Naive thymus-derived CD4-positive, alpha-beta T cell (primary cell): ENCODE measurements at regions not wholly inside any gene's neighbourhood (a gene's known extent, or its start where the extent isn't known, plus 50 kb on each side); places are given as distances from the start of the nearest gene placed in this dataset.

Experiments used
- ATAC-seq: fragments of 150-1000 bp; cut with Tn5 transposase; 2 replicates; pipeline ENCODE4 v1.10.0; 2021; ENCODE audit warnings: mild to moderate bottlenecking, moderate library complexity
- CTCF ChIA-PET: fragments of 350-600 bp; sonication (Branson Sonifier 250); formaldehyde crosslinking; loops from one replicate; lab custom pipeline; 2021; ENCODE audit warnings: antibody characterized with exemption; lab: Charles Lee
- POLR2A ChIA-PET: fragments of 350-600 bp; sonication (Branson Sonifier 250); formaldehyde crosslinking; loops from one replicate; lab custom pipeline; 2021; ENCODE audit warnings: antibody characterized with exemption, inconsistent platforms; lab: Charles Lee
- DNase-seq, 9 donors: peaks; one replicate each; pipeline versions ENCODE4 v3.0.0 to v3.0.0-alpha.2; 2020 to 2022; ENCODE audit warnings: mixed read lengths in 1 of 9
- H3K27ac ChIP-seq: one replicate; pipeline ENCODE4 v1.7.0; 2013; ENCODE audit warnings: mild to moderate bottlenecking, low read depth, low read length, moderate library complexity
- H3K27me3 ChIP-seq, 2 donors: one replicate each; pipeline ENCODE4 v1.7.0; 2013; ENCODE audit warnings: low read length in 2 of 2, mild to moderate bottlenecking in 2 of 2, moderate library complexity in 2 of 2; ENCODE audit not compliant: control insufficient read depth in 2 of 2, insufficient read depth in 2 of 2
- H3K36me3 ChIP-seq, 3 experiments: 1 replicate in 2 of 3; 2 replicates in 1 of 3; pipeline ENCODE4 v1.7.0; 2013; ENCODE audit warnings: low read length in 3 of 3, mild to moderate bottlenecking in 3 of 3, moderate library complexity in 1 of 3; ENCODE audit not compliant: insufficient read depth in 3 of 3, control insufficient read depth in 2 of 3
- H3K4me1 ChIP-seq, 2 donors: one replicate each; pipeline ENCODE4 v1.7.0; 2013; ENCODE audit warnings: low read length in 2 of 2, mild to moderate bottlenecking in 2 of 2, moderate library complexity in 1 of 2; ENCODE audit not compliant: control insufficient read depth in 2 of 2, insufficient read depth in 2 of 2
- H3K4me3 ChIP-seq: 2 replicates; pipeline ENCODE4 v1.7.0; 2013; ENCODE audit warnings: mild to moderate bottlenecking, low read length
- H3K9me3 ChIP-seq, 3 experiments: 1 replicate in 2 of 3; 2 replicates in 1 of 3; pipeline ENCODE4 v1.7.0; 2013; ENCODE audit warnings: low read length in 3 of 3; ENCODE audit not compliant: control insufficient read depth in 2 of 3
- H3K27ac Mint-ChIP-seq, 9 donors: one replicate each; pipeline ENCODE4 v1.8.0; 2020 to 2022; ENCODE audit warnings: mixed read lengths in 9 of 9, mild to moderate bottlenecking in 8 of 9, moderate library complexity in 5 of 9, inconsistent platforms in 2 of 9
- H3K27me3 Mint-ChIP-seq, 5 donors: one replicate each; pipeline ENCODE4 v1.8.0; 2021 to 2022; ENCODE audit warnings: mixed read lengths in 5 of 5, mild to moderate bottlenecking in 1 of 5
- H3K36me3 Mint-ChIP-seq, 5 donors: one replicate each; pipeline ENCODE4 v1.8.0; 2020 to 2022; ENCODE audit warnings: mixed read lengths in 5 of 5, mild to moderate bottlenecking in 3 of 5, inconsistent platforms in 1 of 5
- H3K4me1 Mint-ChIP-seq, 7 donors: one replicate each; pipeline ENCODE4 v1.8.0; 2020 to 2022; ENCODE audit warnings: mixed read lengths in 7 of 7, mild to moderate bottlenecking in 3 of 7, inconsistent platforms in 1 of 7
- H3K4me3 Mint-ChIP-seq, 10 donors: one replicate each; pipeline ENCODE4 v1.8.0; 2020 to 2022; ENCODE audit warnings: mild to moderate bottlenecking in 10 of 10, mixed read lengths in 10 of 10, moderate library complexity in 6 of 10, inconsistent platforms in 2 of 10
- H3K9me3 Mint-ChIP-seq, 11 donors: one replicate each; pipeline ENCODE4 v1.8.0; 2020 to 2022; ENCODE audit warnings: mixed read lengths in 11 of 11, mild to moderate bottlenecking in 4 of 11, inconsistent platforms in 1 of 11, moderate library complexity in 1 of 11
- intact Hi-C, 2 donors: fragments of 100-400 bp; cut with micrococcal nuclease; formaldehyde crosslinking; loops; one replicate each; pipeline ENCODE4 v1.15.1; 2023

GRCh38 chr11:119989159-119989821 lies 148.6 kb downstream of the TRIM29 start:
- H3K27ac ChIP-seq = no peak overlapping the region
- CTCF ChIA-PET = no interaction called here

GRCh38 chr11:119985551-119985950 lies 152.4 kb downstream of the TRIM29 start:
- no peak overlapping the region for H3K4me3 Mint-ChIP-seq
- no peaks in the 10 kb centered on the region for H3K4me1 ChIP-seq

More at GRCh38 chr11:119989159-119989821, 148.6 kb downstream of the TRIM29 start:
- H3K9me3 Mint-ChIP-seq = peaks cover 0 to 2% (median 0%) of the 10 kb centered on the region in 11 donors
- Histone ChIP-seq H3K4me3 (no peak overlapping the region), H3K36me3 (no peaks in the 10 kb centered on the region), H3K4me1 (no peaks in the 10 kb centered on the region), H3K9me3 (no peaks in the 10 kb centered on the region), H3K27me3 (no peaks in the 10 kb centered on the region)
- intact Hi-C loops = no loop called here
- POLR2A ChIA-PET = no interaction called here
- no peaks in the 10 kb centered on the region for H3K4me1 Mint-ChIP-seq
- H3K4me3 Mint-ChIP-seq = no peak overlapping the region
- no peak overlapping the region for H3K27ac Mint-ChIP-seq
- H3K27me3 Mint-ChIP-seq = peaks cover 3 to 58% (median 15%) of the 10 kb centered on the region in 5 donors
- DNase-seq = no peak
- no peaks in the 10 kb centered on the region for H3K36me3 Mint-ChIP-seq
- no peak for ATAC-seq

GRCh38 chr11:119983816-119984215 lies 154.1 kb downstream of the TRIM29 start:
- H3K4me1 ChIP-seq = no peaks in the 10 kb centered on the region
- intact Hi-C loops = no loop called here

More at GRCh38 chr11:119985551-119985950, 152.4 kb downstream of the TRIM29 start:
- no peaks in the 10 kb centered on the region for H3K27me3 ChIP-seq
- H3K27ac ChIP-seq = no peak overlapping the region
- DNase-seq = no peak
- H3K4me1 Mint-ChIP-seq = no peaks in the 10 kb centered on the region
- ATAC-seq = no peak
- no peak overlapping the region for H3K27ac Mint-ChIP-seq
- CTCF ChIA-PET = no interaction called here
- H3K9me3 Mint-ChIP-seq = peaks cover 0 to 2% (median 0%) of the 10 kb centered on the region in 11 donors
- H3K36me3 Mint-ChIP-seq = no peaks in the 10 kb centered on the region
- POLR2A ChIA-PET = no interaction called here
- no peaks in the 10 kb centered on the region for H3K9me3 ChIP-seq
- intact Hi-C loops = no loop called here
- H3K36me3 ChIP-seq = no peaks in the 10 kb centered on the region
- H3K27me3 Mint-ChIP-seq = peaks cover 3 to 47% (median 15%) of the 10 kb centered on the region in 5 donors
- H3K4me3 ChIP-seq = no peak overlapping the region

GRCh38 chr11:119983240-119983732 lies 154.6 kb downstream of the TRIM29 start:
- H3K36me3 ChIP-seq = no peaks in the 10 kb centered on the region
- POLR2A ChIA-PET = no interaction called here
- no peak overlapping the region for H3K4me3 ChIP-seq
- H3K4me1 Mint-ChIP-seq = no peaks in the 10 kb centered on the region
- H3K27ac Mint-ChIP-seq = no peak overlapping the region
- no peak overlapping the region for H3K4me3 Mint-ChIP-seq
- intact Hi-C loops = no loop called here
- CTCF ChIA-PET = interaction anchor here (0.5 kb wide), 1 partner anchor 1732 kb away, joined by 3 read pairs; no protein-coding TSS in a partner anchor
- no peaks in the 10 kb centered on the region for H3K27me3 ChIP-seq
- ATAC-seq (no peak), DNase-seq (no peak)
- H3K27me3 Mint-ChIP-seq = peaks cover 6 to 49% (median 9%) of the 10 kb centered on the region in 5 donors
- H3K4me1 ChIP-seq = no peaks in the 10 kb centered on the region
- H3K9me3 ChIP-seq = no peaks in the 10 kb centered on the region
- no peaks in the 10 kb centered on the region for H3K36me3 Mint-ChIP-seq
- no peak overlapping the region for H3K27ac ChIP-seq
- H3K9me3 Mint-ChIP-seq = peaks cover 0 to 2% (median 0%) of the 10 kb centered on the region in 11 donors

More at GRCh38 chr11:119983816-119984215, 154.1 kb downstream of the TRIM29 start:
- DNase-seq = no peak
- ChIA-PET POLR2A (no interaction called here), CTCF (no interaction called here)
- H3K27me3 Mint-ChIP-seq = peaks cover 6 to 50% (median 9%) of the 10 kb centered on the region in 5 donors
- no peak for ATAC-seq
- H3K4me1 Mint-ChIP-seq = no peaks in the 10 kb centered on the region
- H3K27ac ChIP-seq = no peak overlapping the region
- no peak overlapping the region for H3K27ac Mint-ChIP-seq
- no peaks in the 10 kb centered on the region for H3K36me3 ChIP-seq
- no peaks in the 10 kb centered on the region for H3K27me3 ChIP-seq
- peaks cover 0 to 2% (median 0%) of the 10 kb centered on the region in 11 donors for H3K9me3 Mint-ChIP-seq
- H3K36me3 Mint-ChIP-seq = no peaks in the 10 kb centered on the region
- no peak overlapping the region for H3K4me3 ChIP-seq
- H3K4me3 Mint-ChIP-seq = no peak overlapping the region
- H3K9me3 ChIP-seq = no peaks in the 10 kb centered on the region

GRCh38 chr11:119982517-119983239 lies 155.2 kb downstream of the TRIM29 start:
- Histone ChIP-seq H3K27ac (no peak overlapping the region), H3K27me3 (no peaks in the 10 kb centered on the region), H3K36me3 (no peaks in the 10 kb centered on the region), H3K4me3 (no peak overlapping the region), H3K9me3 (no peaks in the 10 kb centered on the region), H3K4me1 (no peaks in the 10 kb centered on the region)
- peaks cover 1 to 49% (median 9%) of the 10 kb centered on the region in 5 donors for H3K27me3 Mint-ChIP-seq
- no peaks in the 10 kb centered on the region for H3K4me1 Mint-ChIP-seq
- intact Hi-C loops = no loop called here
- H3K9me3 Mint-ChIP-seq = peaks cover 0 to 2% (median 0%) of the 10 kb centered on the region in 11 donors
- no peak for ATAC-seq
- ChIA-PET CTCF (interaction anchor here (0.5 kb wide), 1 partner anchor 1733 kb away, joined by 3 read pairs; no protein-coding TSS in a partner anchor), POLR2A (no interaction called here)
- H3K4me3 Mint-ChIP-seq = no peak overlapping the region
- no peak for DNase-seq
- H3K27ac Mint-ChIP-seq = no peak overlapping the region
- H3K36me3 Mint-ChIP-seq = no peaks in the 10 kb centered on the region

- DNase-seq = no peak
- no peaks in the 10 kb centered on the region for H3K9me3 ChIP-seq
- Mint-ChIP-seq H3K4me3 (no peak overlapping the region), H3K27me3 (peaks cover 0 to 52% (median 12%) of the 10 kb centered on the region in 5 donors), H3K27ac (no peak overlapping the region), H3K9me3 (peaks cover 0 to 2% (median 0%) of the 10 kb centered on the region in 11 donors), H3K36me3 (no peaks in the 10 kb centered on the region), H3K4me1 (no peaks in the 10 kb centered on the region)
- no peaks in the 10 kb centered on the region for H3K4me1 ChIP-seq
- POLR2A ChIA-PET = no interaction called here
- ATAC-seq = no peak
- intact Hi-C loops = no loop called here
- no peaks in the 10 kb centered on the region for H3K36me3 ChIP-seq
- no peaks in the 10 kb centered on the region for H3K27me3 ChIP-seq
- H3K27ac ChIP-seq = no peak overlapping the region
- no peak overlapping the region for H3K4me3 ChIP-seq
- CTCF ChIA-PET = no interaction called here
Measured at GRCh38 chr11:119980431-119980830, 157.5 kb downstream of the TRIM29 start.
